ENCODE measurements at regions not wholly inside any gene's neighbourhood (a gene's known extent, or its start where the extent isn't known, plus 50 kb on each side); places are given as distances from the start of the nearest gene placed in this dataset.

GRCh38 chr6:104541411-104541810, 318.3 kb downstream of the HACE1 start:
- H3K27ac Mint-ChIP-seq = no peak overlapping the region
- CTCF ChIA-PET = no interaction called here
- ATAC-seq (no peak), DNase-seq (ENCODE audit: low spot score) (no peak)
- no peak for TF ChIP-seq MYBL2 (CRISPR knock-in tag; IDR thresholded peaks at IDR 0.05)
- TF ChIP-seq ZNF423 (CRISPR knock-in tag; IDR thresholded peaks at IDR 0.05) = no peak
- TF ChIP-seq ATF2 (CRISPR knock-in tag; IDR thresholded peaks at IDR 0.05; ENCODE audit: borderline replicate concordance, low read depth) = no peak
- no peak for TF ChIP-seq GABPB1 (CRISPR knock-in tag; IDR thresholded peaks at IDR 0.05)
- TF ChIP-seq NR3C1 (CRISPR knock-in tag; conservative IDR thresholded peaks at IDR 0.05; ENCODE audit: low read depth) = no peak
- no peak for TF ChIP-seq ETV6 (CRISPR knock-in tag; IDR thresholded peaks at IDR 0.05)
- TF ChIP-seq IRF2 (CRISPR knock-in tag; IDR thresholded peaks at IDR 0.05; ENCODE audit: borderline replicate concordance, low read depth) = no peak
- TF ChIP-seq JAZF1 (CRISPR knock-in tag; IDR thresholded peaks at IDR 0.05) = no peak
- TF ChIP-seq STAT6 (CRISPR knock-in tag; conservative IDR thresholded peaks at IDR 0.05; ENCODE audit: low read depth) = no peak
- no peak for TF ChIP-seq ZSCAN18 (CRISPR knock-in tag; IDR thresholded peaks at IDR 0.05)
- no peak for TF ChIP-seq ZNF532 (CRISPR knock-in tag; IDR thresholded peaks at IDR 0.05; ENCODE audit: borderline replicate concordance)
- no peak for TF ChIP-seq FOXP4 (CRISPR knock-in tag; IDR thresholded peaks at IDR 0.05)
- TF ChIP-seq NFE2L1 (CRISPR knock-in tag; IDR thresholded peaks at IDR 0.05) = no peak
- TF ChIP-seq E2F4 (CRISPR knock-in tag; IDR thresholded peaks at IDR 0.05; ENCODE audit: borderline replicate concordance, low read depth) = no peak
- no peak for TF ChIP-seq PRDM15 (CRISPR knock-in tag; IDR thresholded peaks at IDR 0.05)
- POLR2A ChIA-PET = no interaction called here
- no peak overlapping the region for H3K4me3 Mint-ChIP-seq
- H3K4me1 Mint-ChIP-seq = no peaks in the 10 kb centered on the region
- H3K36me3 Mint-ChIP-seq = no peaks in the 10 kb centered on the region
- no peaks in the 10 kb centered on the region for H3K9me3 Mint-ChIP-seq
- no peaks in the 10 kb centered on the region for H3K27me3 Mint-ChIP-seq (ENCODE audit: low read depth)

All from WTC11 (cell line).